ENCODE measurements at regions not wholly inside any gene's neighbourhood (a gene's known extent, or its start where the extent isn't known, plus 50 kb on each side); places are given as distances from the start of the nearest gene placed in this dataset.

- 74 to 88% methylated on average over 4 of the region's 4 CpGs for WGBS, 2 donors
- Histone ChIP-seq H3K4me3 (ENCODE audit: low read depth in 1 of 2, low read length in 2 of 2) (no peak overlapping the region), H3K36me3 (ENCODE audit: control insufficient read depth in 2 of 2, insufficient read depth in 2 of 2, low read length in 1 of 2) (no peaks in the 10 kb centered on the region), H3K27me3 (ENCODE audit: control insufficient read depth in 1 of 2, insufficient read depth in 2 of 2, low read length in 2 of 2) (no peaks in the 10 kb centered on the region), H3K4me1 (ENCODE audit: control insufficient read depth in 2 of 2, insufficient read depth in 2 of 2, low read length in 1 of 2) (no peaks in the 10 kb centered on the region), H3K27ac (ENCODE audit: low read depth in 2 of 2, low read length in 1 of 2) (no peak overlapping the region), H3K9me3 (ENCODE audit: control insufficient read depth in 2 of 2, insufficient read depth in 1 of 2, low read depth in 1 of 2, low read length in 1 of 2) (no peaks in the 10 kb centered on the region)
Measured at GRCh38 chr12:92438641-92439419, 264.0 kb upstream of the PLEKHG7 start.

GRCh38 chr12:92437452-92437851 is 265.3 kb upstream of the PLEKHG7 start:
- Histone ChIP-seq H3K4me1 (ENCODE audit: control insufficient read depth in 2 of 2, insufficient read depth in 2 of 2, low read length in 1 of 2) (no peaks in the 10 kb centered on the region), H3K9me3 (ENCODE audit: control insufficient read depth in 2 of 2, insufficient read depth in 1 of 2, low read depth in 1 of 2, low read length in 1 of 2) (no peaks in the 10 kb centered on the region), H3K36me3 (ENCODE audit: control insufficient read depth in 2 of 2, insufficient read depth in 2 of 2, low read length in 1 of 2) (no peaks in the 10 kb centered on the region), H3K27me3 (ENCODE audit: control insufficient read depth in 1 of 2, insufficient read depth in 2 of 2, low read length in 2 of 2) (no peaks in the 10 kb centered on the region), H3K4me3 (ENCODE audit: low read depth in 1 of 2, low read length in 2 of 2) (no peak overlapping the region), H3K27ac (ENCODE audit: low read depth in 2 of 2, low read length in 1 of 2) (no peak overlapping the region)
- 47 to 54% methylated on average over 1 of the region's 1 CpG for WGBS, 2 donors

GRCh38 chr12:92436856-92437255 is 265.9 kb upstream of the PLEKHG7 start:
- Histone ChIP-seq H3K27me3 (ENCODE audit: control insufficient read depth in 1 of 2, insufficient read depth in 2 of 2, low read length in 2 of 2) (no peaks in the 10 kb centered on the region), H3K9me3 (ENCODE audit: control insufficient read depth in 2 of 2, insufficient read depth in 1 of 2, low read depth in 1 of 2, low read length in 1 of 2) (no peaks in the 10 kb centered on the region), H3K27ac (ENCODE audit: low read depth in 2 of 2, low read length in 1 of 2) (no peak overlapping the region), H3K4me3 (ENCODE audit: low read depth in 1 of 2, low read length in 2 of 2) (no peak overlapping the region), H3K36me3 (ENCODE audit: control insufficient read depth in 2 of 2, insufficient read depth in 2 of 2, low read length in 1 of 2) (no peaks in the 10 kb centered on the region), H3K4me1 (ENCODE audit: control insufficient read depth in 2 of 2, insufficient read depth in 2 of 2, low read length in 1 of 2) (no peaks in the 10 kb centered on the region)
- 86% methylated on average over 2 of the region's 2 CpGs for WGBS, 2 donors

- Histone ChIP-seq H3K4me1 (ENCODE audit: control insufficient read depth in 2 of 2, insufficient read depth in 2 of 2, low read length in 1 of 2) (no peaks in the 10 kb centered on the region), H3K4me3 (ENCODE audit: low read depth in 1 of 2, low read length in 2 of 2) (no peak overlapping the region), H3K27ac (ENCODE audit: low read depth in 2 of 2, low read length in 1 of 2) (no peak overlapping the region), H3K36me3 (ENCODE audit: control insufficient read depth in 2 of 2, insufficient read depth in 2 of 2, low read length in 1 of 2) (no peaks in the 10 kb centered on the region), H3K27me3 (ENCODE audit: control insufficient read depth in 1 of 2, insufficient read depth in 2 of 2, low read length in 2 of 2) (no peaks in the 10 kb centered on the region), H3K9me3 (ENCODE audit: control insufficient read depth in 2 of 2, insufficient read depth in 1 of 2, low read depth in 1 of 2, low read length in 1 of 2) (no peaks in the 10 kb centered on the region)
- 76 to 88% methylated on average over 1 of the region's 1 CpG for WGBS, 2 donors
Measured at GRCh38 chr12:92434607-92435025, 268.2 kb upstream of the PLEKHG7 start.

GRCh38 chr12:92432724-92433441 is 269.9 kb upstream of the PLEKHG7 start:
- 72 to 76% methylated on average over 4 of the region's 4 CpGs for WGBS, 2 donors
- H3K27me3 ChIP-seq (ENCODE audit: control insufficient read depth in 1 of 2, insufficient read depth in 2 of 2, low read length in 2 of 2) = no peaks in the 10 kb centered on the region
- H3K27ac ChIP-seq (ENCODE audit: low read depth in 2 of 2, low read length in 1 of 2) = no peak overlapping the region
- no peaks in the 10 kb centered on the region for H3K4me1 ChIP-seq (ENCODE audit: control insufficient read depth in 2 of 2, insufficient read depth in 2 of 2, low read length in 1 of 2)
- no peaks in the 10 kb centered on the region for H3K36me3 ChIP-seq (ENCODE audit: control insufficient read depth in 2 of 2, insufficient read depth in 2 of 2, low read length in 1 of 2)
- H3K4me3 ChIP-seq (ENCODE audit: low read depth in 1 of 2, low read length in 2 of 2) = no peak overlapping the region
- H3K9me3 ChIP-seq (ENCODE audit: control insufficient read depth in 2 of 2, insufficient read depth in 1 of 2, low read depth in 1 of 2, low read length in 1 of 2) = no peaks in the 10 kb centered on the region

GRCh38 chr12:92431146-92431545 is 271.6 kb upstream of the PLEKHG7 start:
- no peaks in the 10 kb centered on the region for H3K9me3 ChIP-seq (ENCODE audit: control insufficient read depth in 2 of 2, insufficient read depth in 1 of 2, low read depth in 1 of 2, low read length in 1 of 2)
- H3K27me3 ChIP-seq (ENCODE audit: control insufficient read depth in 1 of 2, insufficient read depth in 2 of 2, low read length in 2 of 2) = no peaks in the 10 kb centered on the region
- H3K4me1 ChIP-seq (ENCODE audit: control insufficient read depth in 2 of 2, insufficient read depth in 2 of 2, low read length in 1 of 2) = no peaks in the 10 kb centered on the region
- 84 to 93% methylated on average over 5 of the region's 5 CpGs for whole genome bisulfite sequencing, 2 donors
- no peaks in the 10 kb centered on the region for H3K36me3 ChIP-seq (ENCODE audit: control insufficient read depth in 2 of 2, insufficient read depth in 2 of 2, low read length in 1 of 2)
- H3K27ac ChIP-seq (ENCODE audit: low read depth in 2 of 2, low read length in 1 of 2) = no peak overlapping the region
- no peak overlapping the region for H3K4me3 ChIP-seq (ENCODE audit: low read depth in 1 of 2, low read length in 2 of 2)

- H3K36me3 ChIP-seq (ENCODE audit: control insufficient read depth in 2 of 2, insufficient read depth in 2 of 2, low read length in 1 of 2) = no peaks in the 10 kb centered on the region
- no peaks in the 10 kb centered on the region for H3K27me3 ChIP-seq (ENCODE audit: control insufficient read depth in 1 of 2, insufficient read depth in 2 of 2, low read length in 2 of 2)
- H3K9me3 ChIP-seq (ENCODE audit: control insufficient read depth in 2 of 2, insufficient read depth in 1 of 2, low read depth in 1 of 2, low read length in 1 of 2) = no peaks in the 10 kb centered on the region
- no peak overlapping the region for H3K4me3 ChIP-seq (ENCODE audit: low read depth in 1 of 2, low read length in 2 of 2)
- H3K4me1 ChIP-seq (ENCODE audit: control insufficient read depth in 2 of 2, insufficient read depth in 2 of 2, low read length in 1 of 2) = no peaks in the 10 kb centered on the region
- no peak overlapping the region for H3K27ac ChIP-seq (ENCODE audit: low read depth in 2 of 2, low read length in 1 of 2)
Measured at GRCh38 chr12:92426332-92426731, 276.5 kb upstream of the PLEKHG7 start.

- Histone ChIP-seq H3K9me3 (ENCODE audit: control insufficient read depth in 2 of 2, insufficient read depth in 1 of 2, low read depth in 1 of 2, low read length in 1 of 2) (no peaks in the 10 kb centered on the region), H3K36me3 (ENCODE audit: control insufficient read depth in 2 of 2, insufficient read depth in 2 of 2, low read length in 1 of 2) (no peaks in the 10 kb centered on the region), H3K27me3 (ENCODE audit: control insufficient read depth in 1 of 2, insufficient read depth in 2 of 2, low read length in 2 of 2) (no peaks in the 10 kb centered on the region), H3K4me3 (ENCODE audit: low read depth in 1 of 2, low read length in 2 of 2) (no peak overlapping the region), H3K4me1 (ENCODE audit: control insufficient read depth in 2 of 2, insufficient read depth in 2 of 2, low read length in 1 of 2) (no peaks in the 10 kb centered on the region), H3K27ac (ENCODE audit: low read depth in 2 of 2, low read length in 1 of 2) (no peak overlapping the region)
- 90 to 91% methylated on average over 1 of the region's 1 CpG for WGBS, 2 donors
Measured at GRCh38 chr12:92425165-92425564, 277.6 kb upstream of the PLEKHG7 start.

- Histone ChIP-seq H3K9me3 (ENCODE audit: control insufficient read depth in 2 of 2, insufficient read depth in 1 of 2, low read depth in 1 of 2, low read length in 1 of 2) (no peaks in the 10 kb centered on the region), H3K4me1 (ENCODE audit: control insufficient read depth in 2 of 2, insufficient read depth in 2 of 2, low read length in 1 of 2) (no peaks in the 10 kb centered on the region), H3K27me3 (ENCODE audit: control insufficient read depth in 1 of 2, insufficient read depth in 2 of 2, low read length in 2 of 2) (no peaks in the 10 kb centered on the region), H3K4me3 (ENCODE audit: low read depth in 1 of 2, low read length in 2 of 2) (no peak overlapping the region), H3K27ac (ENCODE audit: low read depth in 2 of 2, low read length in 1 of 2) (peak overlapping the region in 1 of 2 donors; percentile 49), H3K36me3 (ENCODE audit: control insufficient read depth in 2 of 2, insufficient read depth in 2 of 2, low read length in 1 of 2) (no peaks in the 10 kb centered on the region)
- WGBS, 2 donors = 65 to 83% methylated on average over 4 of the region's 4 CpGs
Measured at GRCh38 chr12:92424338-92424737, 278.5 kb upstream of the PLEKHG7 start.

GRCh38 chr12:92421701-92422100 is 276.1 kb upstream of the BTG1 start:
- Histone ChIP-seq H3K9me3 (ENCODE audit: control insufficient read depth in 2 of 2, insufficient read depth in 1 of 2, low read depth in 1 of 2, low read length in 1 of 2) (no peaks in the 10 kb centered on the region), H3K27me3 (ENCODE audit: control insufficient read depth in 1 of 2, insufficient read depth in 2 of 2, low read length in 2 of 2) (no peaks in the 10 kb centered on the region), H3K4me1 (ENCODE audit: control insufficient read depth in 2 of 2, insufficient read depth in 2 of 2, low read length in 1 of 2) (no peaks in the 10 kb centered on the region), H3K27ac (ENCODE audit: low read depth in 2 of 2, low read length in 1 of 2) (peak overlapping the region; percentile 4 to 55), H3K36me3 (ENCODE audit: control insufficient read depth in 2 of 2, insufficient read depth in 2 of 2, low read length in 1 of 2) (no peaks in the 10 kb centered on the region), H3K4me3 (ENCODE audit: low read depth in 1 of 2, low read length in 2 of 2) (no peak overlapping the region)
